ENCODE measurements at regions not wholly inside any gene's neighbourhood (a gene's known extent, or its start where the extent isn't known, plus 50 kb on each side); places are given as distances from the start of the nearest gene placed in this dataset.

- no peak for DNase-seq
- no peaks in the 10 kb centered on the region for H3K36me3 Mint-ChIP-seq (ENCODE audit: low read depth)
- no peak overlapping the region for H3K4me3 Mint-ChIP-seq
- H3K27ac Mint-ChIP-seq = no peak overlapping the region
- POLR2A ChIA-PET = no interaction called here
- no peaks in the 10 kb centered on the region for H3K4me1 Mint-ChIP-seq
- H3K27me3 Mint-ChIP-seq = peaks cover 2% of the 10 kb centered on the region
- H3K9me3 Mint-ChIP-seq = no peaks in the 10 kb centered on the region
- CTCF ChIA-PET = no interaction called here
Observed at GRCh38 chr7:84390845-84391244, 196.3 kb upstream of the SEMA3A start.

- POLR2A ChIA-PET = no interaction called here
- peaks cover 2% of the 10 kb centered on the region for H3K27me3 Mint-ChIP-seq
- CTCF ChIA-PET = no interaction called here
- no peak overlapping the region for H3K27ac Mint-ChIP-seq
- no peaks in the 10 kb centered on the region for H3K9me3 Mint-ChIP-seq
- no peak for DNase-seq
- H3K4me3 Mint-ChIP-seq = no peak overlapping the region
- H3K4me1 Mint-ChIP-seq = no peaks in the 10 kb centered on the region
- H3K36me3 Mint-ChIP-seq (ENCODE audit: low read depth) = no peaks in the 10 kb centered on the region
Observed at GRCh38 chr7:84389242-84389641, 194.7 kb upstream of the SEMA3A start.

- Mint-ChIP-seq H3K9me3 (no peaks in the 10 kb centered on the region), H3K4me3 (no peak overlapping the region), H3K27me3 (peaks cover 2% of the 10 kb centered on the region), H3K27ac (no peak overlapping the region), H3K4me1 (no peaks in the 10 kb centered on the region), H3K36me3 (ENCODE audit: low read depth) (no peaks in the 10 kb centered on the region)
- ChIA-PET POLR2A (no interaction called here), CTCF (no interaction called here)
- no peak for DNase-seq
Observed at GRCh38 chr7:84387595-84387994, 193.0 kb upstream of the SEMA3A start.

- ChIA-PET POLR2A (no interaction called here), CTCF (no interaction called here)
Observed at GRCh38 chr7:84384417-84384816, 189.8 kb upstream of the SEMA3A start.

GRCh38 chr7:84379446-84379845, 184.9 kb upstream of the SEMA3A start:
- POLR2A ChIA-PET = no interaction called here
- H3K9me3 Mint-ChIP-seq = no peaks in the 10 kb centered on the region
- CTCF ChIA-PET = no interaction called here
- no peak overlapping the region for H3K27ac Mint-ChIP-seq
- H3K27me3 Mint-ChIP-seq = no peaks in the 10 kb centered on the region
- no peaks in the 10 kb centered on the region for H3K4me1 Mint-ChIP-seq
- no peak for DNase-seq
- H3K36me3 Mint-ChIP-seq (ENCODE audit: low read depth) = no peaks in the 10 kb centered on the region
- H3K4me3 Mint-ChIP-seq = no peak overlapping the region

More at GRCh38 chr7:84384417-84384816, 189.8 kb upstream of the SEMA3A start:
- Mint-ChIP-seq H3K9me3 (no peaks in the 10 kb centered on the region), H3K4me3 (no peak overlapping the region), H3K27ac (no peak overlapping the region), H3K27me3 (peaks cover 2% of the 10 kb centered on the region), H3K36me3 (ENCODE audit: low read depth) (no peaks in the 10 kb centered on the region), H3K4me1 (no peaks in the 10 kb centered on the region)
- no peak for DNase-seq

- ChIA-PET POLR2A (no interaction called here), CTCF (no interaction called here)
- no peaks in the 10 kb centered on the region for H3K4me1 Mint-ChIP-seq
- no peak for DNase-seq
- H3K4me3 Mint-ChIP-seq = no peak overlapping the region
- no peaks in the 10 kb centered on the region for H3K9me3 Mint-ChIP-seq
- H3K36me3 Mint-ChIP-seq (ENCODE audit: low read depth) = no peaks in the 10 kb centered on the region
- H3K27ac Mint-ChIP-seq = no peak overlapping the region
- no peaks in the 10 kb centered on the region for H3K27me3 Mint-ChIP-seq
Observed at GRCh38 chr7:84372712-84373111, 178.1 kb upstream of the SEMA3A start.

- H3K27ac Mint-ChIP-seq = no peak overlapping the region
- no peaks in the 10 kb centered on the region for H3K9me3 Mint-ChIP-seq
- ChIA-PET CTCF (no interaction called here), POLR2A (no interaction called here)
- no peaks in the 10 kb centered on the region for H3K4me1 Mint-ChIP-seq
- no peak for DNase-seq
- H3K27me3 Mint-ChIP-seq = no peaks in the 10 kb centered on the region
- H3K4me3 Mint-ChIP-seq = no peak overlapping the region
- no peaks in the 10 kb centered on the region for H3K36me3 Mint-ChIP-seq (ENCODE audit: low read depth)
Observed at GRCh38 chr7:84372155-84372621, 177.6 kb upstream of the SEMA3A start.

- Mint-ChIP-seq H3K9me3 (no peaks in the 10 kb centered on the region), H3K27ac (no peak overlapping the region), H3K27me3 (no peaks in the 10 kb centered on the region), H3K4me3 (no peak overlapping the region), H3K36me3 (ENCODE audit: low read depth) (no peaks in the 10 kb centered on the region), H3K4me1 (no peaks in the 10 kb centered on the region)
- POLR2A ChIA-PET = no interaction called here
- CTCF ChIA-PET = no interaction called here
- DNase-seq = no peak
Observed at GRCh38 chr7:84370114-84370513, 175.5 kb upstream of the SEMA3A start.

GRCh38 chr7:84368122-84368521, 173.5 kb upstream of the SEMA3A start:
- ChIA-PET CTCF (no interaction called here), POLR2A (no interaction called here)
- Mint-ChIP-seq H3K36me3 (ENCODE audit: low read depth) (no peaks in the 10 kb centered on the region), H3K27ac (no peak overlapping the region), H3K4me3 (no peak overlapping the region), H3K9me3 (no peaks in the 10 kb centered on the region), H3K27me3 (no peaks in the 10 kb centered on the region), H3K4me1 (no peaks in the 10 kb centered on the region)
- no peak for DNase-seq

GRCh38 chr7:84364708-84365107, 170.1 kb upstream of the SEMA3A start:
- ChIA-PET CTCF (no interaction called here), POLR2A (no interaction called here)
- no peaks in the 10 kb centered on the region for H3K27me3 Mint-ChIP-seq
- H3K4me1 Mint-ChIP-seq = no peaks in the 10 kb centered on the region
- no peak for DNase-seq
- no peak overlapping the region for H3K4me3 Mint-ChIP-seq
- no peaks in the 10 kb centered on the region for H3K9me3 Mint-ChIP-seq
- no peaks in the 10 kb centered on the region for H3K36me3 Mint-ChIP-seq (ENCODE audit: low read depth)
- H3K27ac Mint-ChIP-seq = no peak overlapping the region

GRCh38 chr7:84363741-84364140, 169.2 kb upstream of the SEMA3A start:
- Mint-ChIP-seq H3K27me3 (no peaks in the 10 kb centered on the region), H3K27ac (no peak overlapping the region), H3K4me3 (no peak overlapping the region), H3K9me3 (no peaks in the 10 kb centered on the region), H3K36me3 (ENCODE audit: low read depth) (no peaks in the 10 kb centered on the region), H3K4me1 (no peaks in the 10 kb centered on the region)
- ChIA-PET CTCF (no interaction called here), POLR2A (no interaction called here)
- DNase-seq = no peak

GRCh38 chr7:84362828-84363227, 168.2 kb upstream of the SEMA3A start:
- Mint-ChIP-seq H3K4me1 (no peaks in the 10 kb centered on the region), H3K27ac (no peak overlapping the region), H3K36me3 (ENCODE audit: low read depth) (no peaks in the 10 kb centered on the region), H3K9me3 (no peaks in the 10 kb centered on the region), H3K4me3 (no peak overlapping the region), H3K27me3 (no peaks in the 10 kb centered on the region)
- POLR2A ChIA-PET = no interaction called here
- no peak for DNase-seq
- CTCF ChIA-PET = no interaction called here

GRCh38 chr7:84362360-84362759, 167.8 kb upstream of the SEMA3A start:
- no peak overlapping the region for H3K4me3 Mint-ChIP-seq
- H3K9me3 Mint-ChIP-seq = no peaks in the 10 kb centered on the region
- CTCF ChIA-PET = no interaction called here
- H3K4me1 Mint-ChIP-seq = no peaks in the 10 kb centered on the region
- H3K27ac Mint-ChIP-seq = no peak overlapping the region
- no peaks in the 10 kb centered on the region for H3K36me3 Mint-ChIP-seq (ENCODE audit: low read depth)
- POLR2A ChIA-PET = no interaction called here
- DNase-seq = no peak
- no peaks in the 10 kb centered on the region for H3K27me3 Mint-ChIP-seq

GRCh38 chr7:84354866-84355265, 160.3 kb upstream of the SEMA3A start:
- no peak for DNase-seq
- Mint-ChIP-seq H3K4me3 (no peak overlapping the region), H3K27ac (no peak overlapping the region), H3K36me3 (ENCODE audit: low read depth) (no peaks in the 10 kb centered on the region), H3K4me1 (no peaks in the 10 kb centered on the region), H3K9me3 (no peaks in the 10 kb centered on the region), H3K27me3 (no peaks in the 10 kb centered on the region)
- CTCF ChIA-PET = no interaction called here
- POLR2A ChIA-PET = no interaction called here

- ChIA-PET POLR2A (no interaction called here), CTCF (no interaction called here)
- H3K27ac Mint-ChIP-seq = no peak overlapping the region
- no peaks in the 10 kb centered on the region for H3K4me1 Mint-ChIP-seq
- DNase-seq = no peak
- H3K4me3 Mint-ChIP-seq = no peak overlapping the region
- H3K27me3 Mint-ChIP-seq = no peaks in the 10 kb centered on the region
- H3K36me3 Mint-ChIP-seq (ENCODE audit: low read depth) = no peaks in the 10 kb centered on the region
- no peaks in the 10 kb centered on the region for H3K9me3 Mint-ChIP-seq
Observed at GRCh38 chr7:84354030-84354429, 159.4 kb upstream of the SEMA3A start.

All from activated CD4-positive, alpha-beta T cell treated with anti-CD3 and anti-CD28 coated beads, Interleukin-2, amount 10 ng/mL, durations not matched to agents 7 days and 5 days (primary cell).